Gastroesophageal sphincter (tissue), 3 donors: ENCODE measurements at regions not wholly inside any gene's neighbourhood (a gene's known extent, or its start where the extent isn't known, plus 50 kb on each side); places are given as distances from the start of the nearest gene placed in this dataset.

Source experiments
- EP300 ChIP-seq: sonication (generic); formaldehyde crosslinking; IDR thresholded peaks from one replicate; pipeline ENCODE4 v1.6.1; 2017; ENCODE audit warnings: antibody characterized with exemption, mild to moderate bottlenecking
- POLR2A ChIP-seq, 2 donors: fragments of 450-650 bp; IDR thresholded peaks; one replicate each; pipeline ENCODE4 v1.6.1; 2017; ENCODE audit warnings: antibody characterized with exemption in 2 of 2, mild to moderate bottlenecking in 2 of 2, moderate library complexity in 1 of 2
- TF ChIP-seq, protein P1 (sequence below), 4 experiments: fragments of 200-600 bp in 2 of 4; fragments of 450-650 bp in 2 of 4; sonication (generic) in 1 of 4; IDR thresholded peaks; one replicate each; pipeline ENCODE4 v1.5.1; 2017 to 2019; ENCODE audit warnings: antibody characterized with exemption in 4 of 4, mild to moderate bottlenecking in 2 of 4, moderate library complexity in 2 of 4

DNA sequence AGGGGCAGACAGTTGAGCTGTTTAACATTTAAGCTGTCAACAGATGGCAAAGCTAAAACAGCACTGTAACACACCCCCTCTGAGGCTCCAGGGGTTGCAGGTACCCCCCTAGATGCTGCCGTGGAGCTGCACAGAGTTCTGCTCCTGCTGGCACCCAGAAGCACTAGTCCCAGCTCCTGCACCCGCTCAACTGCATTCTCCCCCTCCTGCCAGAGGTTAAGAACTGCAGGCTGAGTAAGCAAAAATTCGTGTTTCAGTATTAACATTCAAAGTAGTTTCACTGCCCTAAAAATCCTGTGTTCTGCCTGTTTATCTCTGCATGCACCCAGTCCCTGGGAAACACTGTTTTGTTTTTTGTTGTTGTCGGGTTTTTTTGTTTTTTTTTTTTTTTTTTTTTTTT is 790.8 kb upstream of the KCND2 start:
- no peak for TF ChIP-seq POLR2A (IDR thresholded peaks at IDR 0.05)
- TF ChIP-seq, protein P1, sequence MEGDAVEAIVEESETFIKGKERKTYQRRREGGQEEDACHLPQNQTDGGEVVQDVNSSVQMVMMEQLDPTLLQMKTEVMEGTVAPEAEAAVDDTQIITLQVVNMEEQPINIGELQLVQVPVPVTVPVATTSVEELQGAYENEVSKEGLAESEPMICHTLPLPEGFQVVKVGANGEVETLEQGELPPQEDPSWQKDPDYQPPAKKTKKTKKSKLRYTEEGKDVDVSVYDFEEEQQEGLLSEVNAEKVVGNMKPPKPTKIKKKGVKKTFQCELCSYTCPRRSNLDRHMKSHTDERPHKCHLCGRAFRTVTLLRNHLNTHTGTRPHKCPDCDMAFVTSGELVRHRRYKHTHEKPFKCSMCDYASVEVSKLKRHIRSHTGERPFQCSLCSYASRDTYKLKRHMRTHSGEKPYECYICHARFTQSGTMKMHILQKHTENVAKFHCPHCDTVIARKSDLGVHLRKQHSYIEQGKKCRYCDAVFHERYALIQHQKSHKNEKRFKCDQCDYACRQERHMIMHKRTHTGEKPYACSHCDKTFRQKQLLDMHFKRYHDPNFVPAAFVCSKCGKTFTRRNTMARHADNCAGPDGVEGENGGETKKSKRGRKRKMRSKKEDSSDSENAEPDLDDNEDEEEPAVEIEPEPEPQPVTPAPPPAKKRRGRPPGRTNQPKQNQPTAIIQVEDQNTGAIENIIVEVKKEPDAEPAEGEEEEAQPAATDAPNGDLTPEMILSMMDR (IDR thresholded peaks at IDR 0.05), result no peak
- TF ChIP-seq EP300, result no peak
